Kidney (tissue), 13 donors: ENCODE measurements at regions not wholly inside any gene's neighbourhood (a gene's known extent, or its start where the extent isn't known, plus 50 kb on each side); places are given as distances from the start of the nearest gene placed in this dataset.

Experiments
- DNase-seq, 5 donors: peaks; one replicate each; pipeline ENCODE4 v3.0.0-alpha.2; 2013 to 2020
- FAIRE-seq: peaks from 2 replicates; lab custom pipeline; 2012; peaks lifted over from hg19 to GRCh38; lab: Jason Lieb, UNC
- H3K27ac ChIP-seq, 2 donors: one replicate each; pipeline ENCODE4 v1.7.0; 2013; ENCODE audit warnings: low read depth in 2 of 2, low read length in 2 of 2, inconsistent platforms in 1 of 2
- H3K27me3 ChIP-seq: one replicate; pipeline ENCODE4 v1.7.1; 2013; ENCODE audit warnings: low read length, inconsistent platforms; ENCODE audit not compliant: control insufficient read depth, insufficient read depth
- H3K36me3 ChIP-seq, 3 donors: one replicate each; pipeline versions ENCODE4 v1.7.0 to v1.7.1; 2013; ENCODE audit warnings: low read length in 3 of 3, control low read depth in 1 of 3, inconsistent platforms in 1 of 3; ENCODE audit not compliant: insufficient read depth in 3 of 3, control insufficient read depth in 2 of 3
- H3K4me1 ChIP-seq, 3 donors: one replicate each; pipeline versions ENCODE4 v1.7.0 to v1.7.1; 2013; ENCODE audit warnings: low read length in 3 of 3, inconsistent platforms in 1 of 3, low read depth in 1 of 3; ENCODE audit not compliant: control insufficient read depth in 2 of 3, insufficient read depth in 2 of 3
- H3K4me3 ChIP-seq, 3 donors: one replicate each; pipeline versions ENCODE4 v1.7.0 to v1.8.1; 2013; ENCODE audit warnings: low read length in 3 of 3, control low read depth in 1 of 3, inconsistent platforms in 1 of 3
- H3K9ac ChIP-seq, 3 donors: one replicate each; pipeline versions ENCODE4 v1.7.0 to v1.7.1; 2013; ENCODE audit warnings: low read length in 3 of 3, control low read depth in 1 of 3, inconsistent platforms in 1 of 3
- H3K9me3 ChIP-seq, 3 donors: one replicate each; pipeline versions ENCODE4 v1.7.0 to v1.7.1; 2013; ENCODE audit warnings: low read length in 3 of 3, control low read depth in 1 of 3, inconsistent platforms in 1 of 3; ENCODE audit not compliant: control insufficient read depth in 2 of 3, insufficient read depth in 1 of 3
- CTCF ChIP-seq: IDR thresholded peaks from 3 replicates; pipeline ENCODE4 v1.5.1; 2012; ENCODE audit warnings: mild to moderate bottlenecking, moderate library complexity, borderline replicate concordance; ENCODE audit not compliant: insufficient read depth; ENCODE audit errors: extremely low read depth
- intact Hi-C: fragments of 100-400 bp; cut with DNase I; formaldehyde crosslinking; loops from one replicate; pipeline ENCODE4 v1.11.1; 2022
- donor health status: control.
- donor health status: control.
- donor health status: control.
- donor health status: control.
- donor health status: control.
- donor health status: DM: yes; HTN: yes; CAD: no.
- donor health status: Normal renal cell carcinoma (clear cell type).

GRCh38 chr15:100759698-100760356 is 119.8 kb upstream of the ALDH1A3 start:
- DNase-seq (peak in 2 of 5 donors; percentile 34 to 40), FAIRE-seq (no peak)
- H3K9me3 ChIP-seq: no peaks in the 10 kb centered on the region
- no peaks in the 10 kb centered on the region for H3K27me3 ChIP-seq
- H3K27ac ChIP-seq: no peak overlapping the region
- intact Hi-C loops: no loop called here
- no peaks in the 10 kb centered on the region for H3K36me3 ChIP-seq
- no peak overlapping the region for H3K9ac ChIP-seq
- no peak overlapping the region for H3K4me3 ChIP-seq
- no peaks in the 10 kb centered on the region for H3K4me1 ChIP-seq
- TF ChIP-seq CTCF: no peak

GRCh38 chr15:100760357-100760903 is 119.2 kb upstream of the ALDH1A3 start:
- no peaks in the 10 kb centered on the region for H3K9me3 ChIP-seq
- H3K36me3 ChIP-seq: no peaks in the 10 kb centered on the region
- DNase-seq (no peak), FAIRE-seq (no peak)
- no peak overlapping the region for H3K9ac ChIP-seq
- H3K4me3 ChIP-seq: no peak overlapping the region
- H3K27ac ChIP-seq: no peak overlapping the region
- no peaks in the 10 kb centered on the region for H3K4me1 ChIP-seq
- intact Hi-C loops: no loop called here
- no peak for TF ChIP-seq CTCF
- no peaks in the 10 kb centered on the region for H3K27me3 ChIP-seq

- intact Hi-C loops: no loop called here
- no peak for FAIRE-seq
Measured at GRCh38 chr15:100761290-100761935, 118.2 kb upstream of the ALDH1A3 start.

More at GRCh38 chr15:100761290-100761935, 118.2 kb upstream of the ALDH1A3 start:
- no peak overlapping the region for H3K9ac ChIP-seq
- no peaks in the 10 kb centered on the region for H3K4me1 ChIP-seq
- no peak for TF ChIP-seq CTCF
- no peak overlapping the region for H3K27ac ChIP-seq
- H3K27me3 ChIP-seq: no peaks in the 10 kb centered on the region
- no peaks in the 10 kb centered on the region for H3K9me3 ChIP-seq
- no peaks in the 10 kb centered on the region for H3K36me3 ChIP-seq
- DNase-seq: no peak
- H3K4me3 ChIP-seq: no peak overlapping the region
